ENCODE measurements at regions not wholly inside any gene's neighbourhood (a gene's known extent, or its start where the extent isn't known, plus 50 kb on each side); places are given as distances from the start of the nearest gene placed in this dataset.

DNA sequence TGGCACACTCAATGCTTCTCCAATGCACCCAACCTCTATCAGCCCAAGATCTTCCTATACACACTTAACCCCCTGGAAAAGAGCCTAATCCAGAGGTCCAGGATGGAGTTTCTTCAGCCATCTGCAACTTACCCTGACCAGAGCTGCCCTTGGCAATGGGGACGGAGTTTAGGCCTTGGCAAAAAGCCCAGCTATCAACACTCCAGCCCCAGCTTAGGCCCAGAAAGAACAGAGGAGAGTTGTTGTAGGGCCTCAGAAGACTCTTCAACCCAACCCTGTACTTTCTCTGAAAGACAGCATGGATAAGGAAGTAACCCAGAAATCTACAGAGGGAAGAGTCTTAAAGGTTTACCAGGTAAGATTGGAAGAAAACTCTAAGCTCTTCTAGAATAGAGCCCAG, 219.3 kb upstream of the PELI2 start:
- no peak for TF ChIP-seq POLR2A (IDR thresholded peaks at IDR 0.05; ENCODE audit: low read depth, low read length)
- TF ChIP-seq TAF1 (IDR thresholded peaks at IDR 0.05; ENCODE audit: borderline replicate concordance, low read depth, low read length): no peak
- no peak for TF ChIP-seq POLR2AphosphoS5 (IDR thresholded peaks at IDR 0.05; ENCODE audit: low read depth, low read length)
